Parathyroid adenoma (tissue), 2 donors: ENCODE measurements at regions not wholly inside any gene's neighbourhood (a gene's known extent, or its start where the extent isn't known, plus 50 kb on each side); places are given as distances from the start of the nearest gene placed in this dataset.

Source experiments
- H2AFZ ChIP-seq: fragments of 300-600 bp; sonication (generic); one replicate; pipeline ENCODE4 v1.7.0; 2017; ENCODE audit warnings: antibody characterized with exemption, mild to moderate bottlenecking
- H3K27ac ChIP-seq: fragments of 300-600 bp; sonication (generic); one replicate; pipeline ENCODE4 v1.7.0; 2017
- H3K27me3 ChIP-seq: fragments of 300-600 bp; sonication (generic); one replicate; pipeline ENCODE4 v1.7.0; 2017; ENCODE audit warnings: low read length; ENCODE audit not compliant: control insufficient read depth, insufficient read depth
- H3K36me3 ChIP-seq: fragments of 300-600 bp; sonication (generic); one replicate; pipeline ENCODE4 v1.7.0; 2017; ENCODE audit warnings: low read length; ENCODE audit not compliant: control insufficient read depth, insufficient read depth
- H3K4me1 ChIP-seq: fragments of 300-600 bp; sonication (generic); one replicate; pipeline ENCODE4 v1.7.0; 2017; ENCODE audit warnings: control low read depth
- H3K4me2 ChIP-seq: fragments of 300-600 bp; sonication (generic); one replicate; pipeline ENCODE4 v1.7.0; 2017; ENCODE audit warnings: low read length
- H3K4me3 ChIP-seq: fragments of 300-600 bp; sonication (generic); one replicate; pipeline ENCODE4 v1.7.0; 2017; ENCODE audit warnings: low read depth, low read length
- H3K79me2 ChIP-seq: fragments of 300-600 bp; sonication (generic); one replicate; pipeline ENCODE4 v1.7.0; 2017; ENCODE audit warnings: control low read depth
- H3K9ac ChIP-seq: fragments of 300-600 bp; sonication (generic); one replicate; pipeline ENCODE4 v1.7.0; 2017; ENCODE audit warnings: mild to moderate bottlenecking
- H3K9me3 ChIP-seq: fragments of 300-600 bp; sonication (generic); one replicate; pipeline ENCODE4 v1.7.0; 2017; ENCODE audit warnings: low read length; ENCODE audit not compliant: control insufficient read depth
- CTCF ChIP-seq: fragments of 300-600 bp; sonication (generic); IDR thresholded peaks from one replicate; pipeline ENCODE4 v1.7.0; 2017; ENCODE audit warnings: antibody characterized with exemption, mild to moderate bottlenecking
- donor health status: primary hyperparathyroidism.

GRCh38 chr17:14753383-14753782, 452.5 kb downstream of the HS3ST3B1 start:
- H3K27ac ChIP-seq, result no peak overlapping the region
- no peaks in the 10 kb centered on the region for H3K79me2 ChIP-seq
- H2AFZ ChIP-seq, result no peak overlapping the region
- TF ChIP-seq CTCF, result no peak
- H3K9ac ChIP-seq, result no peak overlapping the region
- H3K27me3 ChIP-seq, result no peaks in the 10 kb centered on the region
- no peaks in the 10 kb centered on the region for H3K36me3 ChIP-seq
- H3K9me3 ChIP-seq, result no peaks in the 10 kb centered on the region
- no peak overlapping the region for H3K4me2 ChIP-seq
- no peak overlapping the region for H3K4me3 ChIP-seq
- H3K4me1 ChIP-seq, result no peaks in the 10 kb centered on the region

GRCh38 chr17:14752011-14752410, 451.1 kb downstream of the HS3ST3B1 start:
- no peaks in the 10 kb centered on the region for H3K4me1 ChIP-seq
- no peak overlapping the region for H2AFZ ChIP-seq
- H3K9me3 ChIP-seq, result no peaks in the 10 kb centered on the region
- H3K36me3 ChIP-seq, result no peaks in the 10 kb centered on the region
- no peak overlapping the region for H3K9ac ChIP-seq
- H3K27ac ChIP-seq, result no peak overlapping the region
- H3K27me3 ChIP-seq, result no peaks in the 10 kb centered on the region
- no peak overlapping the region for H3K4me2 ChIP-seq
- no peak overlapping the region for H3K4me3 ChIP-seq
- no peaks in the 10 kb centered on the region for H3K79me2 ChIP-seq
- TF ChIP-seq CTCF, result no peak

GRCh38 chr17:14750866-14751265, 450.0 kb downstream of the HS3ST3B1 start:
- Histone ChIP-seq H3K36me3 (no peaks in the 10 kb centered on the region), H3K79me2 (no peaks in the 10 kb centered on the region), H3K4me2 (no peak overlapping the region), H3K27me3 (no peaks in the 10 kb centered on the region), H3K4me1 (no peaks in the 10 kb centered on the region), H3K4me3 (no peak overlapping the region), H3K9me3 (no peaks in the 10 kb centered on the region), H3K9ac (no peak overlapping the region), H2AFZ (no peak overlapping the region), H3K27ac (no peak overlapping the region)
- TF ChIP-seq CTCF, result no peak

GRCh38 chr17:14749269-14749668, 448.4 kb downstream of the HS3ST3B1 start:
- Histone ChIP-seq H3K36me3 (no peaks in the 10 kb centered on the region), H2AFZ (no peak overlapping the region), H3K79me2 (no peaks in the 10 kb centered on the region), H3K9me3 (no peaks in the 10 kb centered on the region), H3K9ac (no peak overlapping the region), H3K4me2 (no peak overlapping the region), H3K4me3 (no peak overlapping the region), H3K4me1 (no peaks in the 10 kb centered on the region), H3K27me3 (no peaks in the 10 kb centered on the region), H3K27ac (no peak overlapping the region)
- no peak for TF ChIP-seq CTCF

GRCh38 chr17:14748036-14748710, 447.3 kb downstream of the HS3ST3B1 start:
- Histone ChIP-seq H3K9ac (no peak overlapping the region), H3K27ac (no peak overlapping the region), H3K4me2 (no peak overlapping the region), H2AFZ (no peak overlapping the region), H3K27me3 (no peaks in the 10 kb centered on the region), H3K9me3 (no peaks in the 10 kb centered on the region), H3K79me2 (no peaks in the 10 kb centered on the region), H3K4me3 (no peak overlapping the region), H3K36me3 (no peaks in the 10 kb centered on the region), H3K4me1 (no peaks in the 10 kb centered on the region)
- TF ChIP-seq CTCF, result no peak
